Keratinocyte (primary cell): ENCODE measurements at regions not wholly inside any gene's neighbourhood (a gene's known extent, or its start where the extent isn't known, plus 50 kb on each side); places are given as distances from the start of the nearest gene placed in this dataset.

ENCODE experiments used
- CTCF ChIP-seq, 3 experiments: IDR thresholded peaks in 1 of 3; conservative IDR thresholded peaks in 1 of 3; optimal IDR thresholded peaks in 1 of 3; 2 replicates in 2 of 3; 3 replicates in 1 of 3; pipeline versions ENCODE3 to v1.5.1; 2011; ENCODE audit warnings: low read length in 3 of 3, mild to moderate bottlenecking in 3 of 3, moderate library complexity in 2 of 3, control low read depth in 1 of 3, inconsistent platforms in 1 of 3; ENCODE audit not compliant: insufficient read depth in 2 of 3; ENCODE audit errors: extremely low read depth in 1 of 3
- EZH2 ChIP-seq: IDR thresholded peaks from one replicate; pipeline ENCODE4 v1.6.1; 2012; ENCODE audit warnings: inconsistent platforms, mild to moderate bottlenecking, low read length, moderate library complexity

- no peak for TF ChIP-seq CTCF (optimal IDR thresholded peaks at IDR 0.05 in 1 of 3, IDR thresholded peaks at IDR 0.05 in 1 of 3, conservative IDR thresholded peaks at IDR 0.05 in 1 of 3; ENCODE audit: extremely low read depth in 1 of 3, insufficient read depth in 2 of 3, low read length in 3 of 3)
- no peak for TF ChIP-seq EZH2
Measured at GRCh38 chr14:105878125-105878524, 351.7 kb downstream of the TMEM121 start.
